ENCODE measurements at regions not wholly inside any gene's neighbourhood (a gene's known extent, or its start where the extent isn't known, plus 50 kb on each side); places are given as distances from the start of the nearest gene placed in this dataset.

GRCh38 chr9:26677965-26678706, 214.5 kb downstream of the CAAP1 start:
- TF ChIP-seq CTCF (conservative IDR thresholded peaks at IDR 0.05; ENCODE audit: low read length) (no peak), EZH2phosphoT487 (IDR thresholded peaks at IDR 0.05; ENCODE audit: borderline replicate concordance) (no peak)
